H7 (cell line): ENCODE measurements at regions not wholly inside any gene's neighbourhood (a gene's known extent, or its start where the extent isn't known, plus 50 kb on each side); places are given as distances from the start of the nearest gene placed in this dataset.
"Not testable (repeated sequence)": the region's sequence is repeated elsewhere in the genome, so short reads cannot be mapped to it uniquely, and the experiment has no call there.

Experiments used
- DNase-seq: peaks from one replicate; pipeline ENCODE4 v3.0.0; 2012
- H3K27me3 ChIP-seq: 2 replicates; pipeline ENCODE4 v1.6.0; 2011; ENCODE audit warnings: mild to moderate bottlenecking, low read length; ENCODE audit not compliant: control insufficient read depth, insufficient read depth
- H3K36me3 ChIP-seq: replicated peaks from 2 replicates; pipeline ENCODE4 v1.5.1; 2011; ENCODE audit warnings: low read length; ENCODE audit not compliant: control insufficient read depth, insufficient read depth
- H3K4me3 ChIP-seq: 2 replicates; pipeline ENCODE4 v1.5.1; 2011; ENCODE audit warnings: low read depth, mild to moderate bottlenecking, control low read depth, low read length, moderate library complexity; ENCODE audit not compliant: insufficient read depth

- Histone ChIP-seq H3K4me3 (no peak overlapping the region), H3K36me3 (no peaks in the 10 kb centered on the region), H3K27me3 (no peaks in the 10 kb centered on the region)
- DNase-seq: no peak
Measured at GRCh38 chr3:34439796-34440195, 641.4 kb downstream of the PDCD6IP start.

- H3K4me3 ChIP-seq: no peak overlapping the region
- no peak for DNase-seq
- H3K27me3 ChIP-seq: no peaks in the 10 kb centered on the region
- no peaks in the 10 kb centered on the region for H3K36me3 ChIP-seq
Measured at GRCh38 chr3:34444137-34444536, 645.7 kb downstream of the PDCD6IP start.

GRCh38 chr3:34449305-34449704 lies 650.9 kb downstream of the PDCD6IP start:
- Histone ChIP-seq H3K36me3 (no peaks in the 10 kb centered on the region), H3K4me3 (no peak overlapping the region), H3K27me3 (no peaks in the 10 kb centered on the region)
- DNase-seq: no peak

GRCh38 chr3:34463414-34463813 lies 665.0 kb downstream of the PDCD6IP start:
- Histone ChIP-seq H3K4me3 (no peak overlapping the region), H3K27me3 (no peaks in the 10 kb centered on the region)
- no peak for DNase-seq

GRCh38 chr3:34464646-34465045 lies 666.2 kb downstream of the PDCD6IP start:
- Histone ChIP-seq H3K36me3 (no peaks in the 10 kb centered on the region), H3K4me3 (no peak overlapping the region), H3K27me3 (no peaks in the 10 kb centered on the region)
- DNase-seq: no peak

More at GRCh38 chr3:34463414-34463813, 665.0 kb downstream of the PDCD6IP start:
- H3K36me3 ChIP-seq: no peaks in the 10 kb centered on the region

- Histone ChIP-seq H3K4me3 (no peak overlapping the region), H3K27me3 (no peaks in the 10 kb centered on the region), H3K36me3 (no peaks in the 10 kb centered on the region)
- no peak for DNase-seq
Measured at GRCh38 chr3:34475851-34476250, 677.4 kb downstream of the PDCD6IP start.

GRCh38 chr3:34483311-34483887 lies 685.0 kb downstream of the PDCD6IP start:
- H3K4me3 ChIP-seq: no peak overlapping the region

GRCh38 chr3:34504366-34504765 lies 705.9 kb downstream of the PDCD6IP start:
- no peak for DNase-seq
- Histone ChIP-seq H3K36me3 (no peaks in the 10 kb centered on the region), H3K4me3 (no peak overlapping the region), H3K27me3 (no peaks in the 10 kb centered on the region)

More at GRCh38 chr3:34483311-34483887, 685.0 kb downstream of the PDCD6IP start:
- Histone ChIP-seq H3K36me3 (no peaks in the 10 kb centered on the region), H3K27me3 (no peaks in the 10 kb centered on the region)
- DNase-seq: no peak

GRCh38 chr3:34504775-34505174 lies 706.3 kb downstream of the PDCD6IP start:
- Histone ChIP-seq H3K27me3 (no peaks in the 10 kb centered on the region), H3K4me3 (no peak overlapping the region), H3K36me3 (no peaks in the 10 kb centered on the region)
- DNase-seq: no peak

- H3K36me3 ChIP-seq: no peaks in the 10 kb centered on the region
- H3K4me3 ChIP-seq: no peak overlapping the region
- DNase-seq: no peak
- no peaks in the 10 kb centered on the region for H3K27me3 ChIP-seq
Measured at GRCh38 chr3:34508732-34509131, 710.3 kb downstream of the PDCD6IP start.

- Histone ChIP-seq H3K36me3 (no peaks in the 10 kb centered on the region), H3K4me3 (no peak overlapping the region), H3K27me3 (no peaks in the 10 kb centered on the region)
- no peak for DNase-seq
Measured at GRCh38 chr3:34511891-34512290, 713.5 kb downstream of the PDCD6IP start.

GRCh38 chr3:34519008-34519407 lies 720.6 kb downstream of the PDCD6IP start:
- not testable (repeated sequence) for H3K27me3 ChIP-seq, DNase-seq, H3K4me3 ChIP-seq, H3K36me3 ChIP-seq

- Histone ChIP-seq H3K4me3 (no peak overlapping the region), H3K27me3 (no peaks in the 10 kb centered on the region), H3K36me3 (no peaks in the 10 kb centered on the region)
- DNase-seq: no peak
Measured at GRCh38 chr3:34531156-34531555, 732.7 kb downstream of the PDCD6IP start.

- no peak for DNase-seq
- H3K36me3 ChIP-seq: no peaks in the 10 kb centered on the region
- H3K4me3 ChIP-seq: no peak overlapping the region
- H3K27me3 ChIP-seq: no peaks in the 10 kb centered on the region
Measured at GRCh38 chr3:34533451-34533850, 735.0 kb downstream of the PDCD6IP start.

- H3K4me3 ChIP-seq: no peak overlapping the region
- no peaks in the 10 kb centered on the region for H3K36me3 ChIP-seq
- DNase-seq: no peak
- no peaks in the 10 kb centered on the region for H3K27me3 ChIP-seq
Measured at GRCh38 chr3:34534013-34534412, 735.6 kb downstream of the PDCD6IP start.

- Histone ChIP-seq H3K36me3 (no peaks in the 10 kb centered on the region), H3K27me3 (no peaks in the 10 kb centered on the region), H3K4me3 (no peak overlapping the region)
- no peak for DNase-seq
Measured at GRCh38 chr3:34544136-34544535, 745.7 kb downstream of the PDCD6IP start.
